Daoy (cell line): ENCODE measurements at regions not wholly inside any gene's neighbourhood (a gene's known extent, or its start where the extent isn't known, plus 50 kb on each side); places are given as distances from the start of the nearest gene placed in this dataset.

Experiments
- DNase-seq: peaks from one replicate; pipeline ENCODE4 v3.0.0-alpha.2; 2015; ENCODE audit warnings: low read depth

DNA sequence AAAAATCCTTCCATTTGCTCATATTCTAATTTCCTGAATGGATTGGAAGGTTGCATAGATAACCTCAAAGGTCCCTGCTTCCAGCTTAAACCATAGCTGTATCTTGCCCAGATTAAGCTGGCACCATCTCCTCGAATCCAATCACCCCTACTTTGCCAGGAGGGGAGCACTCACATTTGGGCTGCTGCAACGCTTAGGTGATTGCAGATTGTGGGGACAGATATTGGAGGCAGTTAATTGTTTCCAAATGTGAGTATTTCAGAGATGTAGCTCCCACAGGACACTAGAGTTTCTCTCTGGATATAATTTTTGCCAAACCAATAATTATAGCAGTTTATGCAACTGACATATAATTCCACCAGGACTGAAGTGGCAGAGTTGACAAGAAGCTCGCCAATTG is 53.5 kb upstream of the ACSL1 start:
- DNase-seq = no peak

DNA sequence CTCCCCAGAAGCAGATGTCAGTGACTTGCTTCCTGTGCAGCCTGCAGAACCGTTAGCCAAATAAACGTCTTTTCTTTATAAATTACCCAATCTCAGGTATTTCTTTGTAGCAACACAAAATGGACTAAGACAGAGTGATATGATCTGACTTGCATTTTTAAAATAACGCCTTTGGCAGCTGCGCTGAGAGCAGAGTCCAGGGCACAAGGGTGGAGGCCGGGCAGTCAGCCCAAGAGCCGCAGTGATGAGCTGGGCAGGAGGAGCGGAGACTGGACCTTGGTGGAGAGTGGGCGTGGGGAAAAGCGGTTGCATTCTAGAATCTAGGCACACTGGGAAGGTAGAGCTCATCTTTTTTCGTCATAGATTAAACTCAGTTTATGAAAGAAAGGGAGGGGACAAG is 56.5 kb upstream of the ACSL1 start:
- DNase-seq = no peak

DNA sequence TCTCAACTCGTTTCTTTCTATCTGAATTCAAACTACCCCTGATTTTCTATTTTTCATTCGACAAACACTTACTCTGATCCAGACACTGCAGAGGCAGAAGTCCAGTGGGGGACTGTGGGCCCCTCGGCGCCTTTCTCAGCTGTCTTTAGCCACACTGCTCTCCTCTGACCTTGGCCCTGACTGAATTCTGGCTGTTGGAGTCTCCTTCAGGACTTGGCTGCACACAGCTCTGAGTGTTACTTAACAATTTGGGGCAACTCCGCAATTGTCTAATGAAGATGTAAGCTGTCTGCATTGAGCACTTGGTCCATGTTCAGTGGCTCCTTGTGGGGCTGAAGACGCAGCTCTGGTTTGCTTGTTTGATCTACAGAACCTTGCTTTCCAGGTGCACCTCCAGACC is 57.3 kb upstream of the ACSL1 start:
- no peak for DNase-seq

DNA sequence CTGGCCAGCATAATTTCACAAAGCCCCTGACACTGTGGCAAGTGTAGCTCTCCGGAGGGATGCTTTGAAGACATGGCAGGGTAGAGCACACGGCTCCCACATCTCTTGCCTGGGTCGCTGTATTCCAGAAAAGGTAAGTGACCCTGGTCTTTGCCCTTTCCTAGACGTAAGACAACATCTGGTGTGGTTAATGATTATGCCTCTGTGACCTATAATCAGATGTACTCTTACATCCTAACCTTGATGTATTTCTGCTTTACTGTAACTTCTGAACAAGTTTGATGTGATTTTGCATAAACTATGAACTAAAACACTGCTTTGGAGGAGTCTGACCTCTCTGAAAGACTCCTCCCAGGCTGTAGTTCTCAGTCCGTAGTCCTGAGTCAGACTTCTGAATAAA is 59.1 kb upstream of the ACSL1 start:
- no peak for DNase-seq

DNA sequence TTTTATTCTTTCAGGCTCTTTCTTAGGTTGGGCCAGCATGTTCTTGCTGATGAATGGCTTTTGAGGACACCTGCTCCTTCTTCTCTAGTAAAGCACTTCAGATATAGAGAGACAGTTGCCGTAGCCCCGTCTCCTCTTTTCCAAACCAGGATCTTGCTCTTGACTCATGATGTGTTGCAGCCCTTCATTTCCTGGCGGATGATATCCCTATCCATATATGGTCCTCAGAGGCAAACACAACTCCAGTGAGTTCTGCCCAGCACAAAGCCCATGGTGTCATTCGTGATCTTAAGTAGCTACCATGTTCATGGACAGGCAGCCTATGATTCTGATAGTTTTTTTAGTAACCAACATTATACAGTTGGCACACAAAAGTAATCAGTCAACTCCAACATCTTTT is 59.8 kb upstream of the ACSL1 start:
- DNase-seq = no peak

DNA sequence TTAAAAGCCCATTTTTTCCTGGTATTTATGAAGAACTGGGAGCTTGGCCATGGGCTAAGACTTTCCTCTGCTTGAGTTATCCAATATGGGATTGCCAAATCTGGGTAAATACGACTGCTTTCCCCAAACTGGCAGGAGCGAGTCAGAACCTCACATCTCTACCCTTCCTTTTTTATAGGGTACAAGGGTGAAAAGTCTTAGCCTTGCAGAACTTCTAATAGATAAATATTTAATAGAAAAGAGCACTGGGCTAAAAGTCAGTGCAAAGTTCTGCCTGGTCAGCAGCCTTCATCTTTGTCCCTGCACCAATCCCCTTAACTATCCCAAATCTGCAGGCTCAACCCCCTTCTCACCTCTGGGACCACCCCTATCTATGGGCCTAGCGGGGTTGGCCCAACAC is 61.6 kb upstream of the ACSL1 start:
- DNase-seq = no peak

DNA sequence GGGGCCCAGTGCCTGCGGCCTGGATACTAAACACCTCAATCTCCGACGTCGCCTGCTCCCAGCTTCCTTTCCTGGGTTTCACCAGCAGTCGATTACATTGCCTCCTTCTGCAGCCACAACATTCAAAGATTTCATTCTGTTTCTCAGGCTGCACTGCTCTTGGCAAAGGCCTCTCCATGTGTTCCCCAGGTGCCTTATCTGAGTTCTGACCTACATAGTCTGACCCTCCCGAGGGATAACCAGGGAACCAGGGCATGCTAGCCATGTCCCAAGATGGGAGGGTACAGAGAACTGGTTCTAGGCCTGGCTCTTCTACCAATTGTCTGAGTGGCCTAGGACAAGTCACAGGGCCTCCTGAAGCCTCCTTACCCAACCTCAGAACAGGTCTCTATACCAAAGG is 62.2 kb upstream of the ACSL1 start:
- no peak for DNase-seq

DNA sequence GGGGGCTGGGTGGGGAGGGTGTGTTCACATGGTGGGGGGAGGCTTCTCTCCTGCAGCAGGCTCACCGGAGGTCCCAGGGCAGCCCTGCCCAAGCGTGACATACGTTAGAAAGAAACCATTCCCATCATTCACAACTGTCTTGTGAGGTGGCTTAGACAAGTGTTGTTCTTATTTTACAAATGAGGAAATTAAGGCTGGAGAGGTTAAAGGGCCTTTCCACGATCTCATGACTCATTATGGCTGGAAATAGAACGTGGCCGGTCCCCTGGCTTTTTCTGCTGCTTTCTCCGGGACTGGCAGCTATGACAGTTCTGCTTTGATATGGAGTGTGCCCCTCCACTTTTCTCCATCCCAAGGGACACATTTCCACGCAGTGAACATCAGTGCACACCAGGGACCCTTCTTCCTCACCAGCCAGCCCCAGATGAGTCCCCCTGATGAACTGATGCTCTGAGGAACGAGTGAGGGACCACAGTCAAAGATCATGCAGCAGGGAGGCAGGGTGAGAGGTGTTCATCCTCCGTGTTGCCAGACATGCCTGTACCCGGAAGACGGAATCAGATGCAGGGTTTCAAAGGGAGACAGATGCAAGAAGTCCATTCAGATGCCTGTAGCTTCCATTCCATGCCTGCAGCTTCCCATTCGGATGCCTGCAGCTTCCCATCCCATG is 64.0 kb upstream of the ACSL1 start:
- DNase-seq = no peak

DNA sequence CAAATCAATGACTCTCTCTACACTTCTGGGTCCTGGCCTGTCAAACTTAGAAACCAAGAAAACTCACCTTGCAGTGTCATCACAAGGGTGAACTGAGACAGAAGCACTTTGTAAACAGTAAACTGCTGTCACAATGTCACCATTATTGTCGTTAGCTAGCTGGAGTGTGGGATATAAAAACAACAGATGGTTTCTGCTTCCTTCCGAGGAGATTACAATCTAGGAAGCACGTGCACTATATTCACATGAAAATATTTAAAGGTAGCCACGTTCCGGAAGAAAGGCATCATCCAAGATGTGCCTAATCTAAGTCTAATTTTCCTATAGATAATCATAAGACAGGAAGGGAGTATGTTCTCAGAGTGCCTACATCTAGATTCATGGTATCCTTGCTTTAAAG is 64.7 kb upstream of the ACSL1 start:
- DNase-seq = no peak

DNA sequence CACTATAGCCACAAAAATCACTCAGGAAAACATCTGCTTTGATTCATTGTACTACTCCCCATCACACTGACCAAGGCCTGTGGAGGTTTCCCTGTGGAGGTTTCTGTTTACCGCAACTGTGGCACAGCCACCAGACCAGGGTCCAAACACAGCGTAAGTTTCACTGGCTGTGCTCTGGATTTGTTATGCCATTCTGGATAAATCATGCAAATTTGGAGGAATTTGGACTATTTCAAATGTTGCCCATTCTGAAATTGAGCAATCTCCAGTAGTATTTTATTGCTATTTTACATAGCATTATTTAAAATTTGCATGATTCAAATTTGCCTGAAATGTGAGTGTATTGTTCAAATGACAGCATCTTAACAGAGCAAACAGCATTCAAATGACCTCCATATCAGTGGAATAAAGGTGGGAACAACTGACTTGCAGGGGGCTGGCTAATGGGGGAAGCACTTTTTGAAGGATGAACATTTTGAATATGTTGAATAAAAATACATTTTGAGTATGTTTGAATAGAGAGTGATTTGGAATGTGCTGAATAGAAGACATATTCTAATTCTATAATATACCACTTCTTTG is 66.1 kb upstream of the ACSL1 start:
- no peak for DNase-seq

DNA sequence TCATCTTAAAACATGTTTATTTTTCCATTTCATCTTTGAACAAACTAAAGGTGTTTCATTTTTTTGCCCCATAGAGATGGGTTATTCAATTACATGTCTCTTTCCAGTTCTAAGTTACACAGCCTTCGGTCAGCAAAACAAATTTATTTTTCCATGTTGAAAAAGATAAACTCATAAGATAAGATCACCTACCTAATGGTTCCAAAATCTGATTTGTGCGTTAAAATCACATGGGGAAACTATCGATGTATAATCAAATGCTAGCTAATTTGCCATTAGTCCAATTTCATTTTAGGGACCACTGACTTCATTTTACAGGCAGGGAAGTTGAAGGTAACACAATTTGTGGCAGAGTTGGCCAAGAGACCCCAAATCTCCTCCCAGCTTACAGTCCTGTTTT is 67.2 kb upstream of the ACSL1 start:
- DNase-seq = no peak

DNA sequence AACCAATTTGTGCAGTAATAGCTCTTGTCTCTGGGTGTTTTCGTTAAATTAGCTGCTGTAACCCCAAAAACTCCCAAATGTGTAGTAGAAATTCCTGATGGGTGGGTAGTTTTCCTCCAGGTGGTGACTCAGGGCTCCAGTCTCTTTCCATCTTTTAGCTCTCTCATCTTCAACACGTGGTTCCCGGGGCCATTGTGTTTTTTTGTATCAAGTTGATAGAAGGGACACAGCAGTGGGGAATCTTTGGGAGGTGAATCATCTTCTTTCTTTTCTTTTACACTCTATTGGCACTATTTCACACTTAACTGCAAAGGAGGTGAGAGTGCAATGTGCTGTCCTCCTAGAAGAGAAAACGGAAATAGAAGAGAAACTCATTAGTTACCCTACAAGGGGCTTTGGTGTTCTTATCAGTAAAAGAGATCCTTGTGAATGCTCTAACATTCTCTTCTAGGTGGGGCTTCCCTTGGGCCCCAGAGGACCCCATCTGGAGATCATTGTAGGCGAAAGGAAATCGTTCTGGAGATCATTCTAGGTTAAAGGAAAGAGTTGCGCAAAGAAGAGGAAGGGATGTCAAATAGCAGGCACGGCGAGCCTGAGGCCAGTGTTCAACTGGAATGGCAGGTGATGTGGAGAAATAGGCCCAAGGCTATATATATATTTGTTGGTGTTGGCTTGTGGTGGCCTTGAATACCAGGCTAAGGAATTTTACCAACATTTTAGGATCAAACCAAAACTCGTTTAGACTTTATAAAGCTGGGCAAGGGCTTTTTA is 68.2 kb upstream of the ACSL1 start:
- DNase-seq = peak; percentile 6

DNA sequence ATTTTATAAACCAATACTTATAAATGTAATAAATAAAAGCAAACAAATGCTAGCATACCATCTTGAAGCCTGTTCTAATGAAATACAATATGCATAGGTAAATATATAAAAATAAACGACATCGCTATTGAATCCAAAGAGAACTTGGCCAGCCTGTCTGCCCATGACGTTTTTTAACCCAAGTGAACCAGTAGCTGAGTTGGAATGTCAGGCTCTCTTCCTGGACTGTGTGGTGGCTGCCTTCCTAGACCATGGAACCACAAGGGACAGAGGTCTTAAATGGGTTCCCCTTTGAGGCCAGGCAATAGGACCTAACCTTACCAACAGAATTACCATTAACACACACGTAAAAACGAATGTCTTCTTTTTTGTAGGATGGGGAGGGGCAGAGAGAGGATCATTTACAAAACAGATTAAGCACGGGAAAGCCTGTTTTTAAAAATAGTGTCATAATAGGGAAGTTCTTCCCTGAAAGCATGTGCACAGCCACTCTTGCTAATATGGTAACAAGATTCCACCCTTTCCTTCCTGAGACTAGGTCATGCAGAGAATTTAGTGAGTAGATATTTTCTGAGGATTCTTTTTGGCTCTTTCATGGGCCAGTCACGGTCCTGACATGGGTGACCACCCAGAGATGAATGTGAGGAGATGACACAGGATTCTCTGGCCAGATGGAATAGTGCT is 69.4 kb upstream of the ACSL1 start:
- DNase-seq = no peak

DNA sequence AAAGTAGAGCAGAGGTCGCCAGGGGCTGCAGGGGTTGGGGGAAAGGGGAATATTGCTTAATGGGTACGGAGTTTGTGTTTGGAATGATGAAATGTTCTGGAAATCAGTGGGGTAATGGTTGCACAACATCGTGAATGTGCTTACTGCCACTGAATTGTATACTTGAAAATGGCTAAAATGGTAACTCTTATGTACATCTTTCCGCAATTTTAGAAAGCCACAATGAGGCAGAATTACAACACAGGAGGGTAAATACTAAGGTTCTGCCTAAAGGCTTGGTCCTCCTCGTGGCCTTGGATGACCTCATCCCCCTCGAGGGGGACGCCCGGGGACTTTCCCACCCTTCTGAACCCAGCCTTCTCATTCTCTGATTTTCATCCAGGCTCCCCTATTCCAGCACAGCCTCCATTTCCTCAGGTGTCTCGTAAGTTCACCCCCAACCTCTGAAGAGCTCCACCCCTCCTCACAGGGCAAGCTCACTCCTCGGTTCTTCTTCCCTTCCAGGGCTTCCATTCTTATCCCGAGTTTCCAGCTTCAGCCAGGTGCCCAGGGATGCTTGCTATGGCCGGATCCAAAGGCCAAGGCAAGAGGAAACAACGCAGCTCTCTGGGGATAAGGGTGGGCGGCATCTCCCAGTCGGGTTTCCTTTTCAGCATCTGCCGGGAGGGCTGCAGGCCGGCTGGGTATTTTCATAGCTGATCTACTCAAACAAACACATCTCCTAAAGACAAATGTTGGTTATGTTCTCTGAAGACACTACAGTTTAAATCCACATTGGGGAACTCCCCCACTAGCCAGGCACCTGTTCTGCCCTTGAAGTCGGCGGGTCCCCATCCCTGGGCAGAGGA is 71.3 kb upstream of the ACSL1 start:
- DNase-seq = peak; percentile 3

DNA sequence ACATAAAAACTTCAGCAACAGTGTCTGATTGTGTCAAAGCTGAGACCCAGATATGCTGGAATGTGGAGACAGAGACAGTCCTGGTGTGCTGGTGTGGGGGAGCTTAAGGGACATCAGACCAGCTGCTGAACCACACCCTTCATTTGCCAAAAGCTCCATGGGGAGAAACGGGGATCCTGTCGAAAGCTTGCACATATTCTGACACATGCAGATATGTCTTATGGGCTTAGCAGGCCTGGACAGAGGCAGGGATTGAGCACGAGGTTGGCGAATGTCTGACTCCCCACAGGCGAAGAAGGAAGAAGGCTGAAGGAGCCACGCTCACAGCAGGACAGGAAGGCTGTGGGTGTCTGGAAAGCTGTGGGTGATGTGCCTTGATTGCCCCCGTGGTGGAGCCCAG is 72.1 kb upstream of the ACSL1 start:
- no peak for DNase-seq

DNA sequence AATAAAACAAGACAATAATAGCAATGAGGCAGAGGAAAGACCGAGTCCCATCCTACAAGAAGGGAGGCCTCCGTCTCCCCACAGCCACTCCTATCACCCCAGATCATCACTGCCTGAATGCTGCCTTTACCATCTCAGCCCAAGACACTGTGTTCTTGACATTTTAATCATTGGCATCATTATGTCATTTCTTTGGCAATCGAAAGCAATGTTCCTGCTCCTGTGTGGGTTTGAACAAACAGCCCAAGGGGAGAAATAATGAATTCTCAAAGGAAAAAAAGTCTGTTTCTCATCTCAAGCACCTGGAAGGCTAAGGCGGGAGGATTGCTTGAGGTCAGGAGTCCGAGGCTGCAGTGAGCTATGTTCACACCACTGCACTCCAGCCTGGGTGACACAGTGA is 73.0 kb upstream of the ACSL1 start:
- DNase-seq = no peak

DNA sequence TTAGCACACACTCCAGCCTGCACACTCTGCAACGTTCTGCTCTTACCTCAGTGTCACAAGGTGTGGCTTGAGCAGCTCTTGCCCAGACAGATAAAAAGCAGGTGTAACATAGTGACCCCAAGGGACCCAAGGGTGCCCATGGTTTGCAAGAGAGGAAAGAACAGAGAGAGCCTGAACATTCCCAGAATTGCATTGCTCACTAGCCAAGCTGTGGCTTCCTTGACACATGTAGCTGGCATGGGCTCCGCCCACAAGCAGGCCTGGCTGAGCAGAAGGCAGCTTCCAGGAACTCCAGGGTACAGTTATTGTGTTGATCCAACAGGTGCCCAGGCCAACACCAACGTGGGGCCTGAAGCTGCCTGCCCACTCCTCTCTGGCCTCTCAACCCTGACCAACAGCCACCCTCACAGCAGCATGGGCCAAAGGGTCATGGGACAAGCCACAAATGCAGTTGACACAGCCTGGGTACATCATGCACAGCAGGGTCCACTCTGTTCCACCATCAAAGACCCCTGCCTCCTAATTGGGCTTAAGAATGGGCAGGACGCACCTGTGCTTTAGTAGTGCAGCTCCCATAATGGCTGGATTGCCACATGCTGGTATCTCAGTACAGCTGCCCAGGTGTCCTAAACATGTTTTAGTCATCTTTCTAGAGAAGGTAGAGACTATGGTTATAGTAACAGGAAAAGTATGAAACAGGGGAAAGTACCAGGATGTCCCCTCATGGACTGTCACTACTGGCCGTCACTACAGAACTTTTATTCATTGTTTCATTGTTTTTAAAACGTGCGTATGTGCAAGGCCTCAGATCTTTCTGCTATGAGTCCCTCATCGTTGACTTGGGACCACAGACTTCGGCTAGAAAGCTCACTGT is 73.7 kb upstream of the ACSL1 start:
- DNase-seq = peak; percentile 7

DNA sequence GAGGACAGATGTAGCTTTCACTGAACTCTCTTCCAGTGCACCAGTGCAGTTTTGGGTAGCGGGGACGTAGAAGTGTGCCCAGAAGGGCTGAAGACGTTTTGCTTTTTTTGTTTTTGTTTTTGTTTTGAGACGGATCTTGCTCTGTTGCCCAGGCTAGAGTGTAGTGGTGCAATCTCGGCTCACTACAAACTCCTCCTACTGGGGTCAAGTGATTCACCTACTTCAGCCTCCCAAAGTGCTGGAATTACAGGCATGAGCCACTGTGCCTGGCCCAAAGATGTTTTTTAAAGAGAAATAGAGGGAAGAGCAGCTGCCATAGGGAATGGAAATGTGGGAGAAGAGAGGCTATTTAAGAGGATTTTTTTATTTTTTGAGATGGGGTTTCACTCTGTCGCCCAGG is 74.4 kb upstream of the ACSL1 start:
- DNase-seq = no peak

DNA sequence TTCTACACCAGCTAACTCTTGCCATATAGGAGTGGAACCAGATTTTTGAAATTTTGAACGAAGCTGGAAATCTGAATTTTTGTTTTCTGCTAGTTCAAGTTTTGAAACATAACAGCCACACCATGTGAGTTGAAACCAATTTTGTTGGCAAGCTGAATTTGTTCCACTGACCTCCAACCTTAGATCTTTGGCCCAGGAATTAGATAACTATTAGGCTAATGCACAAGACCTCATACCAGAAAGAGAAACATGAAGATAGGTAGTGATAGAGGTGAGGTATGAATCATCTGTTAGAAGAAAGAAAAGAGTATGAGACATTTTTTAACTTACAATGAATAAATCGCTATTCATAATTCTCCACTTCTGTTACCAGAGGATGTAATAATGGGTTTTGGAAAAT is 76.8 kb upstream of the ACSL1 start:
- DNase-seq = no peak

DNA sequence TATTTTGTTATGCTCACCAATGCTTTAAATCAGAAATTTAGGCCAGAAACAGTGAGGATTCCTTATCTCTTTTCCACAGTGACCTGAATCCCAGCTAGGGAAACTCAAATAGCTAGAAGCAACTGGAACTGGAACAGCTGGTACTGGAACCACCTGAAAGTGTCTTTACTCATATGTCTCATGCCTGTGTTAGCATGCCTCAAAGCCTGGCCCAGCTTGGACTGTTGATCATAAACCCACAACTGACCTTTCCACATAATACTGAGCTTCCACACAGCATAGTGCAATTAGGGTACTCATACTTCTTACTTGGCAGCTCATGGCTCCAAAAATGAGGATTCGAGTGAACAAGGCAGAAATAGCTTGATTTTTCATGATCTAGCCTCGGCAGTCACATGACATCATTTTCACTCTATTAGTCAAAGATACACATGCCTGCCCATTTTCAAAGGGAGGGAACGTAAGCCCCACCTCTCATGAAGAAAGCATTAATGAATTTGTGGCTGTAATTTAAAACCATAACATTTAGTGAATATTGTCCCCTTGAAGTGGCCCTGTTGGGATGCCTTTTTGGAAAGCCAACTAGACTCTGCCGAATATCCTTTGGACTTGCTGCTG is 80.8 kb upstream of the ACSL1 start:
- no peak for DNase-seq
